HepG2 (cell line): ENCODE measurements at regions not wholly inside any gene's neighbourhood (a gene's known extent, or its start where the extent isn't known, plus 50 kb on each side); places are given as distances from the start of the nearest gene placed in this dataset.

Source experiments
- ATAC-seq: fragments of 200-7000 bp; cut with Tn5 transposase; 3 replicates; pipeline ENCODE4 v1.9.1; 2020; ENCODE audit warnings: mild to moderate bottlenecking, moderate library complexity
- BruUV-seq: library from RNA; stranded (reverse); fragments of 400-500 nt; replicated peaks from 2 replicates; lab custom pipeline; 2021; lab: Mats Ljungman, UMichigan
- CTCF ChIA-PET: fragments of 300-600 bp; formaldehyde crosslinking; extraction: SDS; loops from one replicate; lab custom pipeline; 2021; ENCODE audit warnings: low total read pairs, inconsistent platforms, low intra/inter-chr PET ratio; lab: Yijun Ruan, JAX
- POLR2A ChIA-PET: fragments of 350-600 bp; sonication (Branson Sonifier 250); formaldehyde crosslinking; loops from one replicate; lab custom pipeline; 2020; ENCODE audit warnings: antibody characterized with exemption, inconsistent platforms; lab: Yijun Ruan, JAX
- DNase-seq: peaks from one replicate; pipeline ENCODE4 v3.0.0-alpha.2; 2015; ENCODE audit warnings: low spot score
- FAIRE-seq: peaks from 3 replicates; lab custom pipeline; 2011; peaks lifted over from hg19 to GRCh38; lab: Jason Lieb, UNC
- H2AFZ ChIP-seq: one replicate; pipeline ENCODE4 v1.6.1; 2011; ENCODE audit warnings: low read length, inconsistent platforms
- H3K27ac ChIP-seq: fragments of 300-600 bp; 3 replicates; pipeline ENCODE4 v1.8.0; 2011; ENCODE audit warnings: mixed run types, mild to moderate bottlenecking, mixed read lengths, low read length, inconsistent platforms; ENCODE audit not compliant: insufficient read depth; ENCODE audit errors: extremely low read length
- H3K27me3 ChIP-seq, 2 experiments: fragments of 200-600 bp in 1 of 2; 2 replicates in 1 of 2; 3 replicates in 1 of 2; pipeline versions ENCODE4 v1.6.0 to v1.8.0; 2011; ENCODE audit warnings: low read length in 2 of 2, mild to moderate bottlenecking in 2 of 2, moderate library complexity in 2 of 2, inconsistent platforms in 1 of 2; ENCODE audit not compliant: insufficient read depth in 2 of 2, control insufficient read depth in 1 of 2
- H3K36me3 ChIP-seq, 2 experiments: fragments of 200-600 bp in 1 of 2; replicated peaks in 1 of 2; 2 replicates in 1 of 2; 3 replicates in 1 of 2; pipeline versions ENCODE4 v1.5.1 to v1.8.0; 2011; ENCODE audit warnings: low read length in 2 of 2, inconsistent platforms in 1 of 2; ENCODE audit not compliant: insufficient read depth in 2 of 2, control insufficient read depth in 1 of 2
- H3K4me1 ChIP-seq: 2 replicates; pipeline ENCODE4 v1.5.1; 2012; ENCODE audit warnings: low read length, inconsistent platforms; ENCODE audit not compliant: insufficient read depth
- H3K4me2 ChIP-seq: 2 replicates; pipeline ENCODE4 v1.6.0; 2011; ENCODE audit warnings: low read depth, low read length, inconsistent platforms
- H3K4me3 ChIP-seq, 3 experiments: fragments of 200-600 bp in 1 of 3; sonication (generic), shearing (Covaris generic) in 1 of 3; replicated peaks in 1 of 3; 2 replicates each; pipeline ENCODE4 v1.5.1; 2011 to 2016; ENCODE audit warnings: low read length in 3 of 3, inconsistent platforms in 2 of 3, low read depth in 2 of 3, mild to moderate bottlenecking in 2 of 3, control low read depth in 1 of 3, mixed read lengths in 1 of 3; ENCODE audit not compliant: insufficient read depth in 1 of 3
- H3K79me2 ChIP-seq: one replicate; pipeline ENCODE4 v1.6.1; 2011; ENCODE audit warnings: low read length, inconsistent platforms; ENCODE audit not compliant: insufficient read depth
- H3K9ac ChIP-seq: 2 replicates; pipeline ENCODE4 v1.6.0; 2011; ENCODE audit warnings: mild to moderate bottlenecking, low read depth, low read length, inconsistent platforms; ENCODE audit not compliant: insufficient read depth
- H3K9me3 ChIP-seq: 2 replicates; pipeline ENCODE4 v1.5.1; 2012; ENCODE audit warnings: mild to moderate bottlenecking, low read length
- H4K20me1 ChIP-seq: 2 replicates; pipeline ENCODE4 v1.6.0; 2011; ENCODE audit warnings: inconsistent platforms, mild to moderate bottlenecking, low read length, moderate library complexity; ENCODE audit not compliant: insufficient read depth
- EED ChIP-seq: sonication (generic); formaldehyde crosslinking; IDR thresholded peaks from 2 replicates; pipeline ENCODE4 v1.5.0; 2020; ENCODE audit warnings: mild to moderate bottlenecking, missing genetic modification reagents
- GZF1 ChIP-seq: sonication (generic); formaldehyde crosslinking; IDR thresholded peaks from 2 replicates; pipeline ENCODE4 v1.5.1; 2020; ENCODE audit warnings: mild to moderate bottlenecking, missing genetic modification reagents
- NBN ChIP-seq: fragments of 450-650 bp; conservative IDR thresholded peaks from 2 replicates; pipeline ENCODE4 v1.6.1; 2017
- PHF5A ChIP-seq: IDR thresholded peaks from one replicate; pipeline ENCODE4 v1.6.1; 2018; ENCODE audit warnings: low read depth, missing genetic modification reagents; ENCODE audit not compliant: unreplicated experiment
- ZFP41 ChIP-seq: sonication (generic); formaldehyde crosslinking; IDR thresholded peaks from 2 replicates; pipeline ENCODE4 v1.4.0; 2020; ENCODE audit warnings: mild to moderate bottlenecking, missing genetic modification reagents, borderline replicate concordance
- ZNF616 ChIP-seq: sonication (generic); formaldehyde crosslinking; IDR thresholded peaks from 2 replicates; pipeline ENCODE4 v1.5.0; 2020; ENCODE audit warnings: low read depth, mild to moderate bottlenecking, missing genetic modification reagents
- WGBS: methylation state at CpG from one replicate; pipeline ENCODE4 v1.1.6; 2017; ENCODE audit warnings: low lambda C conversion rate; 5-methylcytosine and 5-hydroxymethylcytosine counted together
- in situ Hi-C: cut with HindIII; loops from 2 replicates; pipeline ENCODE4 v1.10.0; 2017; ENCODE audit warnings: low pct_unique_long_range_greater_than_20kb; ENCODE audit not compliant: extremely low pct_ligation_motif_present
- intact Hi-C: fragments of 100-400 bp; cut with micrococcal nuclease; formaldehyde crosslinking; loops from one replicate; pipeline ENCODE4 v1.10.0; 2022; ENCODE audit not compliant: unreplicated experiment
- TF ChIP-seq, protein P1 (sequence below): IDR thresholded peaks from 2 replicates; pipeline ENCODE4 v1.6.1; 2016; ENCODE audit warnings: low read depth, control low read depth
- TF ChIP-seq, protein P2 (sequence below): sonication (generic); formaldehyde crosslinking; IDR thresholded peaks from 2 replicates; pipeline ENCODE4 v1.8.0; 2022; ENCODE audit warnings: mild to moderate bottlenecking, missing genetic modification reagents, moderate library complexity

DNA sequence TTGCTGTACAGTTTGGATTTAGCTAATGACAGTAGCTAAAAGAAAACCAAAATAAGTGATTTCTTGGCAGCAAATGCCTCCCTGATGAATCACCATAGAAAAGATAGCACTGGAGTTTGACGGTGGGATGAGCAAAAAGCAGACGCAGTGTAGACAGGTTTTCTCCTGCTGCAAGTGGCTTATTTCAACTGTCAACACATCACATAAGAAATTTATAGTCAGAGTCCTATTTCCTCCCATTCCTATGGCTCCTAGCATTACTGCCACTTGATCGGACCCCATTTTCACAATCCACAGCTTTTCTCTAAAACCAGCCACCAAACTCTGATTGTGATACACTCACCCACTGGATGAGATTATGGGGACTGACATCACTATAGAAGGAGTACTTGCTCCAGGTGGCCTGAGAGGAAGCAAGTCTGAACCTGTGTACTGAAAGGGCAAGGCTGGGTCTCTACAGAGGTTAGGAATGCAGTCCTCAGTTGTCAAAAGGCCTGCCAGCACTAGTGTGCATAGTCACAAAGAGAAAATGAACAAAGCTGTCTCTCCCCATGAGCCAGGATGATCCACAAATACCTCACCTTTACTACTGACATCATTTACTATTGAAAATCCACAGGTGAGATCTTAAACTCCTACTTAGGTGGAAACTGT, 359.8 kb downstream of the LTN1 start:
- no peak overlapping the region for H3K27ac ChIP-seq
- no peaks in the 10 kb centered on the region for H3K36me3 ChIP-seq
- FAIRE-seq, result no peak
- BruUV-seq, result no TSS peak
- CTCF ChIA-PET, result no interaction called here
- H3K27me3 ChIP-seq, result no peaks in the 10 kb centered on the region
- DNase-seq, result no peak
- no peak for ATAC-seq
- no peak overlapping the region for H2AFZ ChIP-seq
- H3K9ac ChIP-seq, result no peak overlapping the region
- in situ Hi-C loops, result no loop called here
- 43% methylated on average over 3 of the region's 3 CpGs for WGBS
- intact Hi-C loops, result no loop called here
- no peak for TF ChIP-seq GZF1 (CRISPR knock-in tag)
- TF ChIP-seq, protein P1, sequence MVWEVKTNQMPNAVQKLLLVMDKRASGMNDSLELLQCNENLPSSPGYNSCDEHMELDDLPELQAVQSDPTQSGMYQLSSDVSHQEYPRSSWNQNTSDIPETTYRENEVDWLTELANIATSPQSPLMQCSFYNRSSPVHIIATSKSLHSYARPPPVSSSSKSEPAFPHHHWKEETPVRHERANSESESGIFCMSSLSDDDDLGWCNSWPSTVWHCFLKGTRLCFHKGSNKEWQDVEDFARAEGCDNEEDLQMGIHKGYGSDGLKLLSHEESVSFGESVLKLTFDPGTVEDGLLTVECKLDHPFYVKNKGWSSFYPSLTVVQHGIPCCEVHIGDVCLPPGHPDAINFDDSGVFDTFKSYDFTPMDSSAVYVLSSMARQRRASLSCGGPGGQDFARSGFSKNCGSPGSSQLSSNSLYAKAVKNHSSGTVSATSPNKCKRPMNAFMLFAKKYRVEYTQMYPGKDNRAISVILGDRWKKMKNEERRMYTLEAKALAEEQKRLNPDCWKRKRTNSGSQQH (CRISPR knock-in tag), result no peak
- no peak for TF ChIP-seq PHF5A (CRISPR knock-in tag)
- no peak overlapping the region for H3K4me3 ChIP-seq
- H3K79me2 ChIP-seq, result no peaks in the 10 kb centered on the region
- no peaks in the 10 kb centered on the region for H3K9me3 ChIP-seq
- POLR2A ChIA-PET, result no interaction called here
- H4K20me1 ChIP-seq, result no peaks in the 10 kb centered on the region
- H3K4me1 ChIP-seq, result no peaks in the 10 kb centered on the region
- H3K4me2 ChIP-seq, result no peak overlapping the region

DNA sequence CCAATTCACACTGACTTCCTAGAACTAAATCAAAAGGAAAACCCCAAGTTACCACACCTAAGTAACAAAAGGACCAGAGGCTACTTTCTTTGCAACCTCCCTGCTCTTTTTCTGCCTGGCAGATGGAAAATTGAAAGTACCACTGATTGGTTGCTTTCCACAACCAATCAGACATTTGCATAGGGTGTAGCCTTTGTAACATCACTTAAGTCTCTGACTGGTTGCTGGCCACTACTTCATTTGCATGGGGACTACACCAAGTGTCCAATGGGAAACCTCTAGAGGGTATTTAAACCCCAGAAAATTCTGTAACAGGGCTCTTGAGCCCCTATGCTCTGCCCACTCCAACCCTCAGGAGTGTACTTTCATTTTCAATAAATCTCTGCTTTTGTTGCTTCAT, 365.0 kb downstream of the LTN1 start:
- H2AFZ ChIP-seq, result no peak overlapping the region
- no peak for DNase-seq
- no peak overlapping the region for H3K9ac ChIP-seq
- no peaks in the 10 kb centered on the region for H4K20me1 ChIP-seq
- no peak overlapping the region for H3K4me2 ChIP-seq
- FAIRE-seq, result no peak
- ATAC-seq, result no peak
- H3K9me3 ChIP-seq, result no peaks in the 10 kb centered on the region
- POLR2A ChIA-PET, result no interaction called here
- H3K4me1 ChIP-seq, result no peaks in the 10 kb centered on the region
- intact Hi-C loops (no loop called here), in situ Hi-C loops (no loop called here)
- no peaks in the 10 kb centered on the region for H3K79me2 ChIP-seq
- H3K27me3 ChIP-seq, result no peaks in the 10 kb centered on the region
- H3K27ac ChIP-seq, result no peak overlapping the region
- BruUV-seq, result no TSS peak
- no peaks in the 10 kb centered on the region for H3K36me3 ChIP-seq
- TF ChIP-seq, protein P2, sequence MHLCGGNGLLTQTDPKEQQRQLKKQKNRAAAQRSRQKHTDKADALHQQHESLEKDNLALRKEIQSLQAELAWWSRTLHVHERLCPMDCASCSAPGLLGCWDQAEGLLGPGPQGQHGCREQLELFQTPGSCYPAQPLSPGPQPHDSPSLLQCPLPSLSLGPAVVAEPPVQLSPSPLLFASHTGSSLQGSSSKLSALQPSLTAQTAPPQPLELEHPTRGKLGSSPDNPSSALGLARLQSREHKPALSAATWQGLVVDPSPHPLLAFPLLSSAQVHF (CRISPR knock-in tag), result no peak
- TF ChIP-seq EED (CRISPR knock-in tag) (no peak), ZNF616 (CRISPR knock-in tag) (no peak), NBN (no peak), ZFP41 (CRISPR knock-in tag) (no peak)
- CTCF ChIA-PET, result no interaction called here
- no peak overlapping the region for H3K4me3 ChIP-seq
